Activated naive CD8-positive, alpha-beta T cell (primary cell): ENCODE measurements at regions not wholly inside any gene's neighbourhood (a gene's known extent, or its start where the extent isn't known, plus 50 kb on each side); places are given as distances from the start of the nearest gene placed in this dataset.

Experiments
- H3K27ac Mint-ChIP-seq: one replicate; pipeline ENCODE4 v1.8.0; 2021; ENCODE audit warnings: mixed read lengths
- H3K27me3 Mint-ChIP-seq: one replicate; pipeline ENCODE4 v1.8.0; 2021; ENCODE audit warnings: mixed read lengths
- H3K36me3 Mint-ChIP-seq: one replicate; pipeline ENCODE4 v1.8.0; 2021; ENCODE audit warnings: mixed read lengths
- H3K4me1 Mint-ChIP-seq: one replicate; pipeline ENCODE4 v1.8.0; 2021; ENCODE audit warnings: low read depth, mixed read lengths
- H3K4me3 Mint-ChIP-seq: one replicate; pipeline ENCODE4 v1.8.0; 2021; ENCODE audit warnings: mild to moderate bottlenecking, mixed read lengths
- H3K9me3 Mint-ChIP-seq: one replicate; pipeline ENCODE4 v1.8.0; 2021; ENCODE audit warnings: low read depth, mixed read lengths

- H3K9me3 Mint-ChIP-seq = peaks cover 21% of the 10 kb centered on the region
- H3K27ac Mint-ChIP-seq = no peak overlapping the region
- H3K4me1 Mint-ChIP-seq = no peaks in the 10 kb centered on the region
- H3K36me3 Mint-ChIP-seq = no peaks in the 10 kb centered on the region
- H3K4me3 Mint-ChIP-seq = no peak overlapping the region
- no peaks in the 10 kb centered on the region for H3K27me3 Mint-ChIP-seq
Measured at GRCh38 chr16:64406770-64407181, 715.1 kb downstream of the CDH11 start.

- no peaks in the 10 kb centered on the region for H3K36me3 Mint-ChIP-seq
- no peak overlapping the region for H3K4me3 Mint-ChIP-seq
- peaks cover 21% of the 10 kb centered on the region for H3K9me3 Mint-ChIP-seq
- H3K4me1 Mint-ChIP-seq = no peaks in the 10 kb centered on the region
- H3K27ac Mint-ChIP-seq = no peak overlapping the region
- no peaks in the 10 kb centered on the region for H3K27me3 Mint-ChIP-seq
Measured at GRCh38 chr16:64403352-64403751, 718.5 kb downstream of the CDH11 start.

DNA sequence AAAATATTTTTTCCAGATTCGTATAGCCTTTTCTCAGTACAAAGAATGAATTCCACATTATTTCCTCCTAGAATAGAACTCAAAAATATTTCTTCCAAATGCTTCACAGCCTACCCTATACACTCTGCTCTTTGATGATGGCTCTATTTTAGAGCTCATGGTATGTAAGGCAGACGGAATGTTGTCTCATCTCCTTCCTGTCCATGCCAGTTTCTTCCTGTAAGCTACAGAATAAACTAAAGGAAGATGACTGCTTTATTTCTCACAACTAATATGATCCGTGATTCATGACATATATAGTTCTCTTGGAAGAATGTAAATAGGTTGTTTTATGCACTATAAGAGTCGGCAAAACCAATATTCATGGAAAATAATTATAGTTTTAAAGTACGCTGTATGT is 723.1 kb downstream of the CDH11 start:
- no peak overlapping the region for H3K27ac Mint-ChIP-seq
- H3K4me1 Mint-ChIP-seq = no peaks in the 10 kb centered on the region
- no peaks in the 10 kb centered on the region for H3K27me3 Mint-ChIP-seq
- peaks cover 4% of the 10 kb centered on the region for H3K9me3 Mint-ChIP-seq
- no peak overlapping the region for H3K4me3 Mint-ChIP-seq
- no peaks in the 10 kb centered on the region for H3K36me3 Mint-ChIP-seq

- no peaks in the 10 kb centered on the region for H3K27me3 Mint-ChIP-seq
- no peaks in the 10 kb centered on the region for H3K36me3 Mint-ChIP-seq
- no peaks in the 10 kb centered on the region for H3K4me1 Mint-ChIP-seq
- H3K9me3 Mint-ChIP-seq = peaks cover 7% of the 10 kb centered on the region
- no peak overlapping the region for H3K4me3 Mint-ChIP-seq
- H3K27ac Mint-ChIP-seq = no peak overlapping the region
Measured at GRCh38 chr16:64397945-64398508, 723.8 kb downstream of the CDH11 start.

- Mint-ChIP-seq H3K27me3 (no peaks in the 10 kb centered on the region), H3K4me3 (no peak overlapping the region), H3K27ac (no peak overlapping the region), H3K9me3 (peaks cover 7% of the 10 kb centered on the region), H3K4me1 (no peaks in the 10 kb centered on the region), H3K36me3 (no peaks in the 10 kb centered on the region)
Measured at GRCh38 chr16:64397042-64397441, 724.8 kb downstream of the CDH11 start.

DNA sequence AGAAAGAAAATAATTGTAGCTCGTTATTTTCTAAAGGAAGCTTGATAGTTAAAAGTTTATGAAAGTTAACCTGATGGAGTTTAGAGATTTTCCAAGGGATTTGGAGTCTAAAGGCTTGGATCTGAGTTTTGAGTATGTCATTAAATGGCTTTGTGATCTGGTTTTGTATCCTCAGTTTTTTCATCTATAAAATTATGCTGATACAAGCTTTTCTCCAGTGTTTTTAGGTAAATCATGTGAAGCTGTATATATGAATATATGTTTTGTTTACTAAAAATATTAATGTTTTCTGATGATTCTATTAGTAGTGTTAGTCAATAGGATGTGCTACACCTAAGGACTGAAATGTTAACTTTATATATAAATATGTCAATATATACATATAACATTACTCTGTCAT is 727.8 kb downstream of the CDH11 start:
- no peak overlapping the region for H3K27ac Mint-ChIP-seq
- H3K9me3 Mint-ChIP-seq = peaks cover 19% of the 10 kb centered on the region
- H3K4me1 Mint-ChIP-seq = no peaks in the 10 kb centered on the region
- no peaks in the 10 kb centered on the region for H3K27me3 Mint-ChIP-seq
- no peak overlapping the region for H3K4me3 Mint-ChIP-seq
- H3K36me3 Mint-ChIP-seq = no peaks in the 10 kb centered on the region

GRCh38 chr16:64392456-64392855 is 729.4 kb downstream of the CDH11 start:
- Mint-ChIP-seq H3K9me3 (peaks cover 19% of the 10 kb centered on the region), H3K27ac (no peak overlapping the region), H3K36me3 (no peaks in the 10 kb centered on the region), H3K4me3 (no peak overlapping the region), H3K27me3 (no peaks in the 10 kb centered on the region), H3K4me1 (no peaks in the 10 kb centered on the region)

- Mint-ChIP-seq H3K4me1 (no peaks in the 10 kb centered on the region), H3K36me3 (no peaks in the 10 kb centered on the region), H3K27me3 (no peaks in the 10 kb centered on the region), H3K4me3 (no peak overlapping the region), H3K27ac (no peak overlapping the region), H3K9me3 (peaks cover 30% of the 10 kb centered on the region)
Measured at GRCh38 chr16:64391063-64391600, 730.7 kb downstream of the CDH11 start.

GRCh38 chr16:64390102-64390501 is 731.8 kb downstream of the CDH11 start:
- Mint-ChIP-seq H3K36me3 (no peaks in the 10 kb centered on the region), H3K4me3 (no peak overlapping the region), H3K9me3 (peaks cover 35% of the 10 kb centered on the region), H3K27me3 (no peaks in the 10 kb centered on the region), H3K4me1 (no peaks in the 10 kb centered on the region), H3K27ac (no peak overlapping the region)

- H3K9me3 Mint-ChIP-seq = peaks cover 21% of the 10 kb centered on the region
- H3K27ac Mint-ChIP-seq = no peak overlapping the region
- no peaks in the 10 kb centered on the region for H3K4me1 Mint-ChIP-seq
- H3K4me3 Mint-ChIP-seq = no peak overlapping the region
- H3K27me3 Mint-ChIP-seq = no peaks in the 10 kb centered on the region
- H3K36me3 Mint-ChIP-seq = no peaks in the 10 kb centered on the region
Measured at GRCh38 chr16:64384636-64385035, 737.2 kb downstream of the CDH11 start.

GRCh38 chr16:64381979-64382378 is 739.9 kb downstream of the CDH11 start:
- Mint-ChIP-seq H3K4me1 (no peaks in the 10 kb centered on the region), H3K27ac (no peak overlapping the region), H3K9me3 (peaks cover 16% of the 10 kb centered on the region), H3K4me3 (no peak overlapping the region), H3K36me3 (no peaks in the 10 kb centered on the region), H3K27me3 (no peaks in the 10 kb centered on the region)

DNA sequence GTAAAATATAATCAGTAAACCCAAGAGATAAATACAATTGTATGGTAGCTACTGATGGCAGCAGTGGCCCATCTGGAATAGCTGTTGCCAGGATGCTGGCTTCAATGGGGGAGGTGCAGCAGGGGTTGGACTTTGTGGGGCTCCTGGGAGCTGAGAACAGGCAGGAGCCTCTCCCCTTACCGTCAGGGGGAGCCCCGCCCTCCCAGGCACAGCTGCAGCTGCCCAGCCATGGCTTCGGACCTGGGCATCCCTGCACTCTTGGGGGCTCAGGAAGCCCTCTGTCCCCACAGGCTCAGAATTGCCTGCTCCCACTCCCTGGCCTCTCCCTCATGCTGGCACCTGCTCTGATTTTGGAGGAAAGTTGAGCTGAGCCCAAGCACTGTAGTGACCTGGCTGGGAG is 741.1 kb downstream of the CDH11 start:
- H3K27ac Mint-ChIP-seq = no peak overlapping the region
- peaks cover 8% of the 10 kb centered on the region for H3K9me3 Mint-ChIP-seq
- H3K36me3 Mint-ChIP-seq = no peaks in the 10 kb centered on the region
- no peak overlapping the region for H3K4me3 Mint-ChIP-seq
- no peaks in the 10 kb centered on the region for H3K27me3 Mint-ChIP-seq
- no peaks in the 10 kb centered on the region for H3K4me1 Mint-ChIP-seq

DNA sequence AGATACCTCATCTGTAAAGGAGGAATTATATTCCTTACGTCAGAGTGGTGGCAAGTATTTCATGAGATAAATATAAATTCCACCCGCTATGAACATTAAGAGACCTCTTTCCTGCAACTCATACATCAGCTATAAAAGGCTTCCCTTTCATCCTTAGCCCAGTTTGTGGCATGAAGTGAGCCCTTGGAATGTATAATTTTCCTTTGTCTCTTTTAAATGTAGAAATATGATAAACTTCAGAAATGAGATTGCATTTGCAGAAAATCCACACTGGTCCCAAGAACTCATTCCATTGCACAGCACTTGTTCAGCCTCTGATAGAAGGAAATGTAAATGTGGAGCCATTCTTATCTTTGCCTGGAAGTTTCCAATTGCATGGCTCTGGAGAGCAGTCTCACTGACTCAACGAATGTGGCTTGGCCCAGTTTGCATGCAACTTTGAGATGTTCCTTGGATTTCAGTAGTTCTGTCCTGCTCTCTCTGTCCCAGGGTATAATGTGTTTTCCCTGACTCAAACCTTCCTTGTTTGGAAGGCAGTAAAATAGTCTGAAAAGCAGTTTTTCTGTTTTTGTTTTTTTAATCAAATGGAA is 746.4 kb downstream of the CDH11 start:
- H3K9me3 Mint-ChIP-seq = peaks cover 9% of the 10 kb centered on the region
- no peak overlapping the region for H3K4me3 Mint-ChIP-seq
- no peaks in the 10 kb centered on the region for H3K4me1 Mint-ChIP-seq

GRCh38 chr16:64370112-64370511 is 751.8 kb downstream of the CDH11 start:
- no peaks in the 10 kb centered on the region for H3K4me1 Mint-ChIP-seq
- H3K27me3 Mint-ChIP-seq = no peaks in the 10 kb centered on the region
- no peak overlapping the region for H3K27ac Mint-ChIP-seq
- H3K9me3 Mint-ChIP-seq = peaks cover 17% of the 10 kb centered on the region
- no peak overlapping the region for H3K4me3 Mint-ChIP-seq
- no peaks in the 10 kb centered on the region for H3K36me3 Mint-ChIP-seq

More for the DNA sequence above, 746.4 kb downstream of the CDH11 start:
- H3K27me3 Mint-ChIP-seq = no peaks in the 10 kb centered on the region
- H3K27ac Mint-ChIP-seq = no peak overlapping the region
- no peaks in the 10 kb centered on the region for H3K36me3 Mint-ChIP-seq

DNA sequence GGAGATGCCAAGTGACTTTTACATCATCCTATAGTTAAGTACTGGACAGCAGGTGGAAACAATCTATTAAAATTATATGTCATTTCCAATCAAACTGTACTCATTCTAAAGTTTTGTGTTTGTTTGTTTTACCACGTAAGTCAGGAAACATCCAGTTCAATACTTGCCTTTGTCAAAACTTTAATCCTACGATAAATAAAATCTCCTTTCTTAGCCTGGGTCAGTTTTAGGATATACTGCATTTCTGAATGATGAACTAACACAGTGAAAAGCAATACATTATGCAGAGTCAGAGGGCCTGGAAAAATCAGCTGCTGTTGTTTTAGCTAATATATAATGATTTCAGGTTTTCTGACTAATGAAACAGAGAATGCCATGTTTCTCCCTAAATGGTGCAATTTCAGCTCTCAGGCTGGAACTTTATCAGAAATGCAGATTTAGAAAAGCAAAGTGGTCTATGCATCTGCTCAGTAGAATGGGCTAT is 756.4 kb downstream of the CDH11 start:
- no peak overlapping the region for H3K4me3 Mint-ChIP-seq
- no peaks in the 10 kb centered on the region for H3K4me1 Mint-ChIP-seq
- no peaks in the 10 kb centered on the region for H3K36me3 Mint-ChIP-seq
- H3K9me3 Mint-ChIP-seq = peaks cover 13% of the 10 kb centered on the region
- no peak overlapping the region for H3K27ac Mint-ChIP-seq
- H3K27me3 Mint-ChIP-seq = no peaks in the 10 kb centered on the region

DNA sequence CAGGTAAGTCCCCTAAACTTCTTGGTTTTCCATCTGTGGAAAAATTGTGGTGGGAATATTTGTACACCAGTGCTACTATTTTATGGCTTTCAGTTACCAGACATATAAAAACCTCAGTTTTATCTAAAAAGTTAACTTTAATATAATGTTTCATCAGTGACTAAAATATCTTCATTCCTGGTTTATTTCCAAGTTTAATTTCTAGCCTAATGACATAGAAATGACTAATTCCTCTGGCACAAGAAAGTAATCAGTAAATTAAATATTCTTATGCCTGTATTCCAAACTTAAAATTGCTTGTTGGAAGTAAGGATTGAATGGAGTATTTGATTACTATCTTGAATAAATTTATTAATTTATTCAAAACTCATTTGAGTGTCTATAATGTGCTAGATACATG is 757.0 kb downstream of the CDH11 start:
- H3K27me3 Mint-ChIP-seq = no peaks in the 10 kb centered on the region
- no peaks in the 10 kb centered on the region for H3K36me3 Mint-ChIP-seq
- H3K4me1 Mint-ChIP-seq = no peaks in the 10 kb centered on the region
- H3K9me3 Mint-ChIP-seq = peaks cover 13% of the 10 kb centered on the region
- no peak overlapping the region for H3K27ac Mint-ChIP-seq
- no peak overlapping the region for H3K4me3 Mint-ChIP-seq
